ENCODE measurements at regions not wholly inside any gene's neighbourhood (a gene's known extent, or its start where the extent isn't known, plus 50 kb on each side); places are given as distances from the start of the nearest gene placed in this dataset.

GRCh38 chr5:164998590-164998989 lies 1493.2 kb downstream of the MAT2B start:
- in situ Hi-C loops (cut with MboI; ENCODE audit: low pct_ligation_motif_present in 1 of 4, low pct_unique_long_range_greater_than_20kb in 1 of 4, low sequenced_read_pairs in 3 of 4) (no loop called here), intact Hi-C loops (cut with DNase I; ENCODE audit: low total_unique reads) (no loop called here)
- no peaks in the 10 kb centered on the region for H3K27me3 ChIP-seq
- TF ChIP-seq POLR2AphosphoS5 (IDR thresholded peaks at IDR 0.05) (no peak), CTCF (IDR thresholded peaks at IDR 0.05) (no peak), EP300 (IDR thresholded peaks at IDR 0.05; ENCODE audit: low read depth) (no peak), POLR2A (IDR thresholded peaks at IDR 0.05) (no peak)
- no peaks in the 10 kb centered on the region for H3K36me3 ChIP-seq
- no peaks in the 10 kb centered on the region for H3K4me1 ChIP-seq
- no peak for DNase-seq
- H3K27ac ChIP-seq, result no peak overlapping the region
- H3K4me3 ChIP-seq, result no peak overlapping the region
- 83 to 85% methylated on average over 7 of the region's 7 CpGs for WGBS, 2 donors (ENCODE audit: low coverage in 1 of 2)
- H3K9me3 ChIP-seq, result no peaks in the 10 kb centered on the region

DNA sequence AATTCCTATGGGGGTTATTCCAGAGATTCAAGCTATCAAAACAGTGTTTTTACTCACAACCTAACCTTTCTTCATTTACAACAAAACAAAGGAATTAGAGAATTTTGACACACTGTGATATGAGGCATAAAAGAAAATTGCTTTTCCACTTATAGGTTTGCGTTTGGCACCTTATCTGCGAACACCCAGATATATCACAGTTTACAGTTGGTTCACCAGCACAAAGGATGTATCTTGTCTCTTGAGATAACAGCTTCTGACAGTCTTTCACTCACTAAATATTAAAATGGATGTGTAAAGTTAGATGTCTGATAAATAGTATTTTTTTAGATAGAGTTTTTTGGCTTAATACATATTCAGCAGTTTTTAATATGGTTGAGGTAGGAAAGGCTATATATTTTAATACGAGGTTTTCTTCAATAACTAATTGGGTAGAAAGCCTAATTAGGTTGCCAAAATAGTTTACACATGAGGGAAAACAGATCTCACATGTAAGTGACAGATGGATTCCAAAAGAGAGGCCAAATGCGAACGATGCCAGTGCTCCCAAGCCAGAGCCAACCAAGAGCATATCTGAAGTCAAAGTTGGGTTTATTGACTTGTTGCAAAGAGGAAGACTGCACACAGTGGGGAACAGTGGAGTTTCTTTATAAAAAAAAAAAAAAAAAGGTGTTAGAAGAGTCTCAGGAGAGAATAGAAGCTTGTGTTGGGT lies 1495.2 kb downstream of the MAT2B start:
- Histone ChIP-seq H3K27me3 (no peaks in the 10 kb centered on the region), H3K36me3 (no peaks in the 10 kb centered on the region), H3K27ac (no peak overlapping the region), H3K9me3 (no peaks in the 10 kb centered on the region), H3K4me1 (no peaks in the 10 kb centered on the region), H3K4me3 (no peak overlapping the region)
- WGBS, 2 donors (ENCODE audit: low coverage in 1 of 2), result 70 to 77% methylated on average over 5 of the region's 5 CpGs
- DNase-seq, result no peak
- intact Hi-C loops (cut with DNase I; ENCODE audit: low total_unique reads) (no loop called here), in situ Hi-C loops (cut with MboI; ENCODE audit: low pct_ligation_motif_present in 1 of 4, low pct_unique_long_range_greater_than_20kb in 1 of 4, low sequenced_read_pairs in 3 of 4) (no loop called here)
- no peak for TF ChIP-seq POLR2AphosphoS5 (IDR thresholded peaks at IDR 0.05)
- TF ChIP-seq CTCF (IDR thresholded peaks at IDR 0.05), result no peak
- TF ChIP-seq EP300 (IDR thresholded peaks at IDR 0.05; ENCODE audit: low read depth), result no peak
- no peak for TF ChIP-seq POLR2A (IDR thresholded peaks at IDR 0.05)

DNA sequence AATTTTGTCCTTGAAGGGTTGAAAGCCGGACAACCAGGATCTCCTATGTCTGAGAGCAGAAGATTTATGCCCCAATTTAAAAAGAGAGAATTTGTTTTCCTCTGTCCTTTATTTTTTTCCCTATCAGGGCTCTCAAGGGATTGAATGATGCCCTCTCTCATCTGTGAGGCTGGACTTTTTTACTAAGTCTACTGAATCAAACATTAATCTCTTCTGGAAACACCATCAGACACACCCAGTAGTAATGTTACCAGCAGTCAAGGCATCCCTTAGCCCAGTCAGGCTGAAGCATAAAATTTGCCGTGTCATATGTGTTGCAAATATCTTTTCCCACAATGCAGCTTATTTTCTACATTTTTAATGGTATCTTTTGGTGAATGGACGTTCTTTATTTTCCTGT lies 1497.9 kb downstream of the MAT2B start:
- intact Hi-C loops (cut with DNase I; ENCODE audit: low total_unique reads) (no loop called here), in situ Hi-C loops (cut with MboI; ENCODE audit: low pct_ligation_motif_present in 1 of 4, low pct_unique_long_range_greater_than_20kb in 1 of 4, low sequenced_read_pairs in 3 of 4) (no loop called here)
- Histone ChIP-seq H3K27me3 (no peaks in the 10 kb centered on the region), H3K27ac (no peak overlapping the region), H3K4me3 (no peak overlapping the region), H3K36me3 (no peaks in the 10 kb centered on the region), H3K4me1 (no peaks in the 10 kb centered on the region), H3K9me3 (no peaks in the 10 kb centered on the region)
- WGBS, 2 donors (ENCODE audit: low coverage in 1 of 2), result 56 to 58% methylated on average over 3 of the region's 3 CpGs
- no peak for TF ChIP-seq EP300 (IDR thresholded peaks at IDR 0.05; ENCODE audit: low read depth)
- no peak for TF ChIP-seq CTCF (IDR thresholded peaks at IDR 0.05)
- DNase-seq, result no peak

DNA sequence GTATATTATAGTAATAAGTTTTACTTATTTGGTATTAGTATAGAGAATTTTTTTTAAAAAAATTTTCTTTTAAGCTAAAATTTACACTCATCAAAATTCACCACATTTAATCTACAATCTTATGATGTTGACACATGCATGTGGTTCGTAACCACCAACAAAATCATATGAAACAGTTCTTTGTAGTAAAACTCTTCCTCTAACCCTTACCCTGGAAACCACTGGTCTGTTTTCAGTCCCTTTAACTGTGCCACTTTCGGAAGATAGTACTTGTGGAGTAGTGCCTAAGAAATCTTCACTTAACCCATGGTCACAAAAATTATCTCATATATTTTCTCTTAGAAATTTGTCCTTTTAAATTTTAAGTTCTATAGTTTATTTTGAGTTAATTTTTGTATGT lies 1498.8 kb downstream of the MAT2B start:
- WGBS, 2 donors (ENCODE audit: low coverage in 1 of 2), result 66 to 68% methylated on average over 2 of the region's 2 CpGs
- in situ Hi-C loops (cut with MboI; ENCODE audit: low pct_ligation_motif_present in 1 of 4, low pct_unique_long_range_greater_than_20kb in 1 of 4, low sequenced_read_pairs in 3 of 4), result no loop called here
- no peak overlapping the region for H3K4me3 ChIP-seq
- H3K36me3 ChIP-seq, result no peaks in the 10 kb centered on the region
- TF ChIP-seq POLR2AphosphoS5 (IDR thresholded peaks at IDR 0.05), result no peak
- no peak for TF ChIP-seq EP300 (IDR thresholded peaks at IDR 0.05; ENCODE audit: low read depth)
- TF ChIP-seq POLR2A (IDR thresholded peaks at IDR 0.05), result no peak
- no peak for TF ChIP-seq CTCF (IDR thresholded peaks at IDR 0.05)
- H3K27me3 ChIP-seq, result no peaks in the 10 kb centered on the region
- intact Hi-C loops (cut with DNase I; ENCODE audit: low total_unique reads), result no loop called here
- H3K4me1 ChIP-seq, result no peaks in the 10 kb centered on the region
- no peaks in the 10 kb centered on the region for H3K9me3 ChIP-seq
- DNase-seq, result no peak
- no peak overlapping the region for H3K27ac ChIP-seq

Measured in transverse colon (tissue), 4 donors.